ENCODE measurements at regions not wholly inside any gene's neighbourhood (a gene's known extent, or its start where the extent isn't known, plus 50 kb on each side); places are given as distances from the start of the nearest gene placed in this dataset.

DNA sequence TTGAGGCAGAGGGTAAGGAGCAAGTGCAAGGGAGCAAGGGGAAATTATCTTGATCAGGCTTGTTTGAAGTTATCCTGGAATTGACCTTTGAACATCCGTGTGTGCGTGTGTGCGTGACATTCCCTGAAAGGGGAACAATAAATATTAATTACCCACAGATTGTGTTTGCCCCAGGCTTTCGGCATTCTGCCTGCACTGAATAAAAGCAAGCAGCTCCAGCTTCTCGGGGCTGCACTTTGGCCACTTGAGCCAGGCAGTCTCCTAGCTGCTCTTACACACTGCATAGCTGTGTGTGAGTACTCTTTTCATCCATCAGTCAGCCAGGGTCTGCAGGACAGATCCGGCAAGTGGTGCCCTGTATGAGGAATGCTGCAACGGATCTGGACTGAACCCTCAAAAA is 107.7 kb upstream of the BTN3A2 start:
- intact Hi-C loops (cut with micrococcal nuclease; ENCODE audit: unreplicated experiment): no loop called here
- ChIA-PET POLR2A (ENCODE audit: low non-redundant PET) (interaction anchor here (0.5 kb wide), 1 partner anchor 15 kb away, joined by 6 read pairs; a partner anchor contains a TSS), CTCF (interaction anchor here (1.4 kb wide), 1 partner anchor 13 kb away, joined by 7 read pairs; no protein-coding TSS in a partner anchor)
- no peaks in the 10 kb centered on the region for H3K9me3 ChIP-seq (ENCODE audit: low read depth, low read length, poor library complexity, severe bottlenecking)
- H3K36me3 ChIP-seq (ENCODE audit: insufficient read depth, low read length, poor library complexity, severe bottlenecking): no peaks in the 10 kb centered on the region
- H3K4me3 ChIP-seq (ENCODE audit: low read depth, low read length, poor library complexity, severe bottlenecking): no peak overlapping the region
- peak overlapping the region; percentile 8 for H3K27ac ChIP-seq (ENCODE audit: low read depth, low read length, poor library complexity, severe bottlenecking)
- no peaks in the 10 kb centered on the region for H3K4me1 ChIP-seq (ENCODE audit: insufficient read depth, low read length, poor library complexity, severe bottlenecking)
- H3K27me3 ChIP-seq (replicated peaks; ENCODE audit: insufficient read depth, low read depth, low read length, poor library complexity): no peaks in the 10 kb centered on the region
- BruUV-seq (replicated peaks): no TSS peak
- TF ChIP-seq EZH2 (IDR thresholded peaks at IDR 0.05; ENCODE audit: borderline replicate concordance, low read depth, low read length, poor library complexity, severe bottlenecking): no peak
- DNase-seq (ENCODE audit: low spot score): no peak

DNA sequence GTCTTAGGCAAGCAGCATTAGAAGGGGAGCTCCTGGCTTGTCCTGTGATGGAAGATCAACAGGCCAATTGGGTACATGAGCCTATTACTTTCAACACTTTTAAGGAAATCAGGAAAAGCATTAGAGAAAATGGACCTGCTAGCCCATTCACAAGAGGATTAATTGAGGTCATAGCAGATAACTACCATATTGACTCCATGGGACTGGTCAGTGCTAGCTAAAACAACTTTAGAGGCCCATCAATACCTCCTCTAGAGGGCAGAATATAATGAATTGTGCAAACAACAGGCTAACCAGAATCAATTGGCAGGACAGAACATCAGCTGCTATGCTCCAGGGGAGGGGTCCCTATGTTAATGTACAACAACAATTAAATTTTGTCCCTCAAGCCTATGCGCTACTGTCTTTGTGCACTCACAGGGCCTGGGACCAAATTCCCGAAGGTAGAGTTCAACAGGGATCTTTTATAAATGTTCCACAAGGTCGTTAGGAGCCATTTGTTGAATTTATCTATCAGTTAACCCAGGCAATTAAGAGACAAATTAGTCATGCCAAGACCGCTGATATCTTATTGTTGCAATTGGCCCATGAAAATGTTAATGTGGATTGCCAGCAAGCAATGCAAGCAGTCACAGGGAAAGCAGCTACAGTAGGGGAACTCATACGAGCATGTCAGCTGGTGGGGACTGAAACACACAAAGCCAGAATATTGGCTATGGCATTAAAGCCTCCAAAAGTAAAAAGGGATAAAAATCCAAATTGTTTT is 106.6 kb upstream of the BTN3A2 start:
- Histone ChIP-seq H3K27ac (ENCODE audit: low read depth, low read length, poor library complexity, severe bottlenecking) (no peak overlapping the region), H3K4me1 (ENCODE audit: insufficient read depth, low read length, poor library complexity, severe bottlenecking) (no peaks in the 10 kb centered on the region), H3K9me3 (ENCODE audit: low read depth, low read length, poor library complexity, severe bottlenecking) (no peaks in the 10 kb centered on the region), H3K36me3 (ENCODE audit: insufficient read depth, low read length, poor library complexity, severe bottlenecking) (no peaks in the 10 kb centered on the region), H3K4me3 (ENCODE audit: low read depth, low read length, poor library complexity, severe bottlenecking) (no peak overlapping the region), H3K27me3 (replicated peaks; ENCODE audit: insufficient read depth, low read depth, low read length, poor library complexity) (no peaks in the 10 kb centered on the region)
- POLR2A ChIA-PET (ENCODE audit: low non-redundant PET): interaction anchor here (1.0 kb wide), 1 partner anchor 12 kb away, joined by 3 read pairs; no protein-coding TSS in a partner anchor
- DNase-seq (ENCODE audit: low spot score): no peak
- no peak for TF ChIP-seq EZH2 (IDR thresholded peaks at IDR 0.05; ENCODE audit: borderline replicate concordance, low read depth, low read length, poor library complexity, severe bottlenecking)
- TF ChIP-seq CTCF (conservative IDR thresholded peaks at IDR 0.05; ENCODE audit: low read depth, low read length): peak; percentile 43
- no TSS peak for BruUV-seq (replicated peaks)
- intact Hi-C loops (cut with micrococcal nuclease; ENCODE audit: unreplicated experiment): no loop called here
- CTCF ChIA-PET: interaction anchor here (1.4 kb wide), 1 partner anchor 12 kb away, joined by 7 read pairs; no protein-coding TSS in a partner anchor

DNA sequence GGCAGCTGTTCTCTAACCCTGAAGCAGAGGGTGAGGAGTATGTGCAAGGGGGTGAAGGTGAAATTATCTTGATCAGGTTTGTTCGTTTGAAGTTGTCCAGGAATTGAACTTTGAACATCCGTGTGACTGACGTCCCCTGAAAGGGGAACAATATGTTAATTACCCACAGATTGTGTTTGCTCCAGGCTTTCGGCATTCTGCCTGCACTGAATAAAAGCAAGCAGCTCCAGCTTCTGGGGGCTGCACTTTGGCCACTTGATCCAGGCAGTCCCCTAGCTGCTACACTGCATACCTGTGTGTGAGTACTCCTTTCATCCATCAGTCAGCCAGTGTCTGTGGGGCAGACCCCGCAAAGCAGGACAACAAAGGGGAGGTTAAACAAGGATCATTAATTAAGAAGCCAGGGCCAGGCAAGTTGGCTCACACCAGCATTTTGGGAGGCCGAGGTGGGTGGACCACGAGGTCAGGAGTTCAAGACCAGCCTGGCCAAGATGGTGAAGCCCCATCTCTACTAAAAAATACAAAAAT is 104.8 kb upstream of the BTN3A2 start:
- no peak overlapping the region for H3K4me3 ChIP-seq (ENCODE audit: low read depth, low read length, poor library complexity, severe bottlenecking)
- TF ChIP-seq EZH2 (IDR thresholded peaks at IDR 0.05; ENCODE audit: borderline replicate concordance, low read depth, low read length, poor library complexity, severe bottlenecking) (no peak), CTCF (conservative IDR thresholded peaks at IDR 0.05; ENCODE audit: low read depth, low read length) (no peak)
- intact Hi-C loops (cut with micrococcal nuclease; ENCODE audit: unreplicated experiment): no loop called here
- H3K27me3 ChIP-seq (replicated peaks; ENCODE audit: insufficient read depth, low read depth, low read length, poor library complexity): no peaks in the 10 kb centered on the region
- no peaks in the 10 kb centered on the region for H3K4me1 ChIP-seq (ENCODE audit: insufficient read depth, low read length, poor library complexity, severe bottlenecking)
- no TSS peak for BruUV-seq (replicated peaks)
- H3K9me3 ChIP-seq (ENCODE audit: low read depth, low read length, poor library complexity, severe bottlenecking): no peaks in the 10 kb centered on the region
- CTCF ChIA-PET: no interaction called here
- POLR2A ChIA-PET (ENCODE audit: low non-redundant PET): interaction anchor here (0.7 kb wide), 1 partner anchor 13 kb away, joined by 7 read pairs; a partner anchor contains a TSS
- H3K27ac ChIP-seq (ENCODE audit: low read depth, low read length, poor library complexity, severe bottlenecking): no peak overlapping the region
- DNase-seq (ENCODE audit: low spot score): no peak
- H3K36me3 ChIP-seq (ENCODE audit: insufficient read depth, low read length, poor library complexity, severe bottlenecking): no peaks in the 10 kb centered on the region

Data from A673 (cell line).